MCF 10A (cell line): ENCODE measurements at regions not wholly inside any gene's neighbourhood (a gene's known extent, or its start where the extent isn't known, plus 50 kb on each side); places are given as distances from the start of the nearest gene placed in this dataset.

Experiments used
- BruUV-seq: library from RNA; stranded (reverse); fragments of 400-500 nt; replicated peaks from 2 replicates; lab custom pipeline; 2021; lab: Mats Ljungman, UMichigan
- CTCF ChIA-PET: fragments of 300-600 bp; sonication (Branson Sonifier 250); formaldehyde crosslinking; extraction: SDS; loops from one replicate; lab custom pipeline; 2021; ENCODE audit warnings: antibody characterized with exemption, inconsistent platforms; lab: Yijun Ruan, JAX
- POLR2A ChIA-PET: fragments of 300-600, 350-650 bp; sonication (Branson Sonifier 250); formaldehyde crosslinking; extraction: SDS; loops from one replicate; lab custom pipeline; 2020; ENCODE audit warnings: antibody characterized with exemption, inconsistent platforms; lab: Yijun Ruan, JAX
- DNase-seq: peaks from one replicate; pipeline ENCODE4 v3.0.0-alpha.2; 2018; ENCODE audit not compliant: unreplicated experiment
- H3K27ac Mint-ChIP-seq: one replicate; pipeline ENCODE4 v1.8.0; 2022; ENCODE audit warnings: mild to moderate bottlenecking, low read depth, mixed read lengths; ENCODE audit not compliant: unreplicated experiment
- H3K27me3 Mint-ChIP-seq: one replicate; pipeline ENCODE4 v1.8.0; 2022; ENCODE audit warnings: mixed read lengths; ENCODE audit not compliant: insufficient read depth, unreplicated experiment
- H3K36me3 Mint-ChIP-seq: one replicate; pipeline ENCODE4 v1.8.0; 2022; ENCODE audit warnings: mild to moderate bottlenecking, moderate library complexity, mixed read lengths; ENCODE audit not compliant: insufficient read depth, unreplicated experiment
- H3K4me1 Mint-ChIP-seq: one replicate; pipeline ENCODE4 v1.8.0; 2022; ENCODE audit warnings: mixed read lengths; ENCODE audit not compliant: insufficient read depth, unreplicated experiment
- H3K4me3 Mint-ChIP-seq: one replicate; pipeline ENCODE4 v1.8.0; 2022; ENCODE audit warnings: mild to moderate bottlenecking, moderate library complexity, mixed read lengths; ENCODE audit not compliant: unreplicated experiment
- H3K9me3 Mint-ChIP-seq: one replicate; pipeline ENCODE4 v1.8.0; 2022; ENCODE audit warnings: mixed read lengths; ENCODE audit not compliant: unreplicated experiment
- CTCF ChIP-seq: fragments of 200-600 bp; IDR thresholded peaks from one replicate; pipeline ENCODE4 v1.8.0; 2022; ENCODE audit warnings: antibody characterized with exemption, mild to moderate bottlenecking; ENCODE audit not compliant: unreplicated experiment
- intact Hi-C: fragments of 100-400 bp; cut with micrococcal nuclease; formaldehyde crosslinking; loops from 2 replicates; pipeline ENCODE4 v1.14.1; 2022

- Mint-ChIP-seq H3K27ac (no peak overlapping the region), H3K4me1 (no peaks in the 10 kb centered on the region), H3K4me3 (no peak overlapping the region), H3K27me3 (no peaks in the 10 kb centered on the region), H3K9me3 (no peaks in the 10 kb centered on the region), H3K36me3 (no peaks in the 10 kb centered on the region)
- no TSS peak for BruUV-seq
- intact Hi-C loops, result no loop called here
- DNase-seq, result no peak
- POLR2A ChIA-PET, result no interaction called here
- CTCF ChIA-PET, result interaction anchor here (1.3 to 3.1 kb wide), 2 partner anchors 8 to 926 kb away, joined by 3 to 13 read pairs; no protein-coding TSS in a partner anchor
- no peak for TF ChIP-seq CTCF
These were observed 88.3 kb upstream of the HTR1E start for GRCh38 chr6:86848986-86849385.

GRCh38 chr6:86832686-86833085 is 104.6 kb upstream of the HTR1E start:
- POLR2A ChIA-PET, result no interaction called here

GRCh38 chr6:86825436-86825835 is 111.9 kb upstream of the HTR1E start:
- intact Hi-C loops, result no loop called here
- no peaks in the 10 kb centered on the region for H3K36me3 Mint-ChIP-seq
- BruUV-seq, result no TSS peak

More at GRCh38 chr6:86832686-86833085, 104.6 kb upstream of the HTR1E start:
- BruUV-seq, result no TSS peak
- DNase-seq, result no peak
- CTCF ChIA-PET, result no interaction called here
- Mint-ChIP-seq H3K36me3 (no peaks in the 10 kb centered on the region), H3K4me1 (no peaks in the 10 kb centered on the region), H3K27ac (no peak overlapping the region), H3K27me3 (no peaks in the 10 kb centered on the region), H3K4me3 (no peak overlapping the region), H3K9me3 (peaks cover 7% of the 10 kb centered on the region)
- TF ChIP-seq CTCF, result no peak
- intact Hi-C loops, result no loop called here

GRCh38 chr6:86822747-86823146 is 114.6 kb upstream of the HTR1E start:
- BruUV-seq, result no TSS peak
- Mint-ChIP-seq H3K36me3 (no peaks in the 10 kb centered on the region), H3K4me1 (no peaks in the 10 kb centered on the region), H3K27me3 (no peaks in the 10 kb centered on the region), H3K27ac (no peak overlapping the region), H3K4me3 (no peak overlapping the region), H3K9me3 (no peaks in the 10 kb centered on the region)
- intact Hi-C loops, result no loop called here
- no peak for DNase-seq
- no peak for TF ChIP-seq CTCF
- CTCF ChIA-PET, result no interaction called here
- POLR2A ChIA-PET, result no interaction called here

More at GRCh38 chr6:86825436-86825835, 111.9 kb upstream of the HTR1E start:
- ChIA-PET POLR2A (no interaction called here), CTCF (interaction anchor here (0.7 kb wide), 1 partner anchor 1095 kb away, joined by 3 read pairs; no protein-coding TSS in a partner anchor)
- Mint-ChIP-seq H3K27me3 (no peaks in the 10 kb centered on the region), H3K9me3 (peaks cover 7% of the 10 kb centered on the region), H3K4me1 (no peaks in the 10 kb centered on the region), H3K4me3 (no peak overlapping the region), H3K27ac (no peak overlapping the region)
- DNase-seq, result no peak
- no peak for TF ChIP-seq CTCF
